A673 (cell line): ENCODE measurements at regions not wholly inside any gene's neighbourhood (a gene's known extent, or its start where the extent isn't known, plus 50 kb on each side); places are given as distances from the start of the nearest gene placed in this dataset.

ENCODE experiments used
- EZH2 ChIP-seq: fragments of 200-600 bp; sonication (generic); IDR thresholded peaks from 2 replicates; pipeline ENCODE4 v1.6.1; 2017; ENCODE audit warnings: borderline replicate concordance, low read depth, mild to moderate bottlenecking, mixed read lengths, antibody characterized with exemption, low read length; ENCODE audit not compliant: poor library complexity, severe bottlenecking
- TF ChIP-seq, protein P1 (sequence below): fragments of 300-800, 200-600 bp; sonication (generic); conservative IDR thresholded peaks from 2 replicates; pipeline ENCODE4 v1.5.1; 2017; ENCODE audit warnings: low read depth, mild to moderate bottlenecking, antibody characterized with exemption, low read length, moderate library complexity, mixed read lengths

DNA sequence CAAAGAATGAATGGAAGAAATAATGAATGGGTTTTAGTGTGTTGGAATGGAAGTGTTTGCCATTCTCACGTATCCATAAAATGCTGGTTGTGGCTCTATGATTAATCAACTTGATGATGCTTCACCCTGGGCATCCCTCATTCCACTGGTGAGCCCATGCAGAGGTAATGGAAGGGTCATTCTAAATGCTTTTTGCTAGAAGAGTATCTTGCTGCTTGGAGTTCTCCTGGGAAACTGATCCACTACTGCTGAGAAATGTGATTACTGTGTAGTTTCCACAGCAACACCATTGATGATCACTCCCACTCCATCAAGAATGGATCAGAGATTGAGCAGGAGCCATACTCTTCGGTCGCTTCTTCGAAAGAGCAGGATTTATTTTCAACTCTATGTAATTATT, 101.6 kb downstream of the ARL5B start:
- TF ChIP-seq EZH2: no peak
- TF ChIP-seq, protein P1, sequence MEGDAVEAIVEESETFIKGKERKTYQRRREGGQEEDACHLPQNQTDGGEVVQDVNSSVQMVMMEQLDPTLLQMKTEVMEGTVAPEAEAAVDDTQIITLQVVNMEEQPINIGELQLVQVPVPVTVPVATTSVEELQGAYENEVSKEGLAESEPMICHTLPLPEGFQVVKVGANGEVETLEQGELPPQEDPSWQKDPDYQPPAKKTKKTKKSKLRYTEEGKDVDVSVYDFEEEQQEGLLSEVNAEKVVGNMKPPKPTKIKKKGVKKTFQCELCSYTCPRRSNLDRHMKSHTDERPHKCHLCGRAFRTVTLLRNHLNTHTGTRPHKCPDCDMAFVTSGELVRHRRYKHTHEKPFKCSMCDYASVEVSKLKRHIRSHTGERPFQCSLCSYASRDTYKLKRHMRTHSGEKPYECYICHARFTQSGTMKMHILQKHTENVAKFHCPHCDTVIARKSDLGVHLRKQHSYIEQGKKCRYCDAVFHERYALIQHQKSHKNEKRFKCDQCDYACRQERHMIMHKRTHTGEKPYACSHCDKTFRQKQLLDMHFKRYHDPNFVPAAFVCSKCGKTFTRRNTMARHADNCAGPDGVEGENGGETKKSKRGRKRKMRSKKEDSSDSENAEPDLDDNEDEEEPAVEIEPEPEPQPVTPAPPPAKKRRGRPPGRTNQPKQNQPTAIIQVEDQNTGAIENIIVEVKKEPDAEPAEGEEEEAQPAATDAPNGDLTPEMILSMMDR: no peak
